ENCODE measurements at regions not wholly inside any gene's neighbourhood (a gene's known extent, or its start where the extent isn't known, plus 50 kb on each side); places are given as distances from the start of the nearest gene placed in this dataset.
A peak's percentile ranks its signal among the peaks of the same experiment; 100 is the strongest.
"Not testable (repeated sequence)": the region's sequence is repeated elsewhere in the genome, so short reads cannot be mapped to it uniquely, and the experiment has no call there.

- TF ChIP-seq REST (IDR thresholded peaks at IDR 0.05; ENCODE audit: low read depth, low read length) (no peak), IRF4 (IDR thresholded peaks at IDR 0.05; ENCODE audit: low read depth, low read length) (0 out of 2 replicates have a peak, but pooled peaks have one; percentile 30), NR2C2 (IDR thresholded peaks at IDR 0.05; ENCODE audit: borderline replicate concordance, control insufficient read depth, insufficient read length, low read depth) (no peak), RBBP5 (conservative IDR thresholded peaks at IDR 0.05) (no peak), EGR1 (IDR thresholded peaks at IDR 0.05; ENCODE audit: borderline replicate concordance in 1 of 2, low read depth in 2 of 2, low read length in 2 of 2) (no peak), NRF1 (conservative IDR thresholded peaks at IDR 0.05; ENCODE audit: low read depth, low read length) (no peak), NBN (IDR thresholded peaks at IDR 0.05) (no peak)
- TF ChIP-seq, protein P1, sequence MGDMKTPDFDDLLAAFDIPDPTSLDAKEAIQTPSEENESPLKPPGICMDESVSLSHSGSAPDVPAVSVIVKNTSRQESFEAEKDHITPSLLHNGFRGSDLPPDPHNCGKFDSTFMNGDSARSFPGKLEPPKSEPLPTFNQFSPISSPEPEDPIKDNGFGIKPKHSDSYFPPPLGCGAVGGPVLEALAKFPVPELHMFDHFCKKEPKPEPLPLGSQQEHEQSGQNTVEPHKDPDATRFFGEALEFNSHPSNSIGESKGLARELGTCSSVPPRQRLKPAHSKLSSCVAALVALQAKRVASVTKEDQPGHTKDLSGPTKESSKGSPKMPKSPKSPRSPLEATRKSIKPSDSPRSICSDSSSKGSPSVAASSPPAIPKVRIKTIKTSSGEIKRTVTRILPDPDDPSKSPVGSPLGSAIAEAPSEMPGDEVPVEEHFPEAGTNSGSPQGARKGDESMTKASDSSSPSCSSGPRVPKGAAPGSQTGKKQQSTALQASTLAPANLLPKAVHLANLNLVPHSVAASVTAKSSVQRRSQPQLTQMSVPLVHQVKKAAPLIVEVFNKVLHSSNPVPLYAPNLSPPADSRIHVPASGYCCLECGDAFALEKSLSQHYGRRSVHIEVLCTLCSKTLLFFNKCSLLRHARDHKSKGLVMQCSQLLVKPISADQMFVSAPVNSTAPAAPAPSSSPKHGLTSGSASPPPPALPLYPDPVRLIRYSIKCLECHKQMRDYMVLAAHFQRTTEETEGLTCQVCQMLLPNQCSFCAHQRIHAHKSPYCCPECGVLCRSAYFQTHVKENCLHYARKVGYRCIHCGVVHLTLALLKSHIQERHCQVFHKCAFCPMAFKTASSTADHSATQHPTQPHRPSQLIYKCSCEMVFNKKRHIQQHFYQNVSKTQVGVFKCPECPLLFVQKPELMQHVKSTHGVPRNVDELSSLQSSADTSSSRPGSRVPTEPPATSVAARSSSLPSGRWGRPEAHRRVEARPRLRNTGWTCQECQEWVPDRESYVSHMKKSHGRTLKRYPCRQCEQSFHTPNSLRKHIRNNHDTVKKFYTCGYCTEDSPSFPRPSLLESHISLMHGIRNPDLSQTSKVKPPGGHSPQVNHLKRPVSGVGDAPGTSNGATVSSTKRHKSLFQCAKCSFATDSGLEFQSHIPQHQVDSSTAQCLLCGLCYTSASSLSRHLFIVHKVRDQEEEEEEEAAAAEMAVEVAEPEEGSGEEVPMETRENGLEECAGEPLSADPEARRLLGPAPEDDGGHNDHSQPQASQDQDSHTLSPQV (IDR thresholded peaks at IDR 0.05) = no peak
Observed at GRCh38 chr6:93176070-93176469, 243.3 kb downstream of the EPHA7 start (continued).

- CTCF ChIA-PET; H2AFZ ChIP-seq (ENCODE audit: control insufficient read depth, low read depth, low read length); FAIRE-seq; ATAC-seq; SMC1A ChIA-PET (ENCODE audit: uncharacterized antibody, unreplicated experiment); H3K9me3 ChIP-seq (replicated peaks; ENCODE audit: control insufficient read depth, insufficient read depth, low read length); in situ Hi-C loops (cut with MboI); H3K4me2 ChIP-seq (ENCODE audit: control insufficient read depth, insufficient read depth); H3K4me3 ChIP-seq; H3K27me3 ChIP-seq (replicated peaks in 1 of 2; ENCODE audit: control insufficient read depth in 2 of 2, insufficient read depth in 2 of 2, low read length in 1 of 2); DNase-seq (ENCODE audit: low read depth, low spot score); H3K27ac ChIP-seq (ENCODE audit: control insufficient read depth, insufficient read depth); RAD21 ChIA-PET (ENCODE audit: unreplicated experiment); intact Hi-C loops (cut with micrococcal nuclease; ENCODE audit: unreplicated experiment); H3K79me2 ChIP-seq (ENCODE audit: control insufficient read depth, insufficient read depth, low read length); H3K9ac ChIP-seq (ENCODE audit: control insufficient read depth, insufficient read depth, low read length); H3K36me3 ChIP-seq (ENCODE audit: control insufficient read depth in 2 of 2, insufficient read depth in 2 of 2, low read length in 1 of 2); H3K4me1 ChIP-seq (ENCODE audit: control insufficient read depth, insufficient read depth, low read length); BruUV-seq (replicated peaks); POLR2A ChIA-PET; H4K20me1 ChIP-seq (ENCODE audit: control insufficient read depth, insufficient read depth): not testable (repeated sequence)
- WGBS (ENCODE audit: insufficient coverage, insufficient replicate concordance, low lambda C conversion rate, missing lambda C conversion rate) = 62% methylated on average over 4 of the region's 10 CpGs
Observed at GRCh38 chr6:93173573-93173972, 245.8 kb downstream of the EPHA7 start.

Measured in GM12878 (cell line).